Natural killer cell treated with Interleukin-12 subunit alpha and Interleukin-12 subunit beta and Interleukin-15 and Interleukin-18, amount 100 ng/mL, for 72 hours (primary cell): ENCODE measurements at regions not wholly inside any gene's neighbourhood (a gene's known extent, or its start where the extent isn't known, plus 50 kb on each side); places are given as distances from the start of the nearest gene placed in this dataset.
A peak's percentile ranks its signal among the peaks of the same experiment; 100 is the strongest.
"Not testable (repeated sequence)": the region's sequence is repeated elsewhere in the genome, so short reads cannot be mapped to it uniquely, and the experiment has no call there.

Experiments
- ATAC-seq, 2 donors: fragments of 150-1000 bp; cut with Tn5 transposase in 1 of 2; sonication (Bioruptor Pico), chemical (Tn5 transposase) in 1 of 2; 2 replicates each; pipeline ENCODE4 v1.10.0; 2021
- DNase-seq: peaks from one replicate; pipeline ENCODE4 v3.0.0; 2022; ENCODE audit warnings: low spot score
- H3K27ac Mint-ChIP-seq, 2 donors: 1 replicate in 1 of 2; 2 replicates in 1 of 2; pipeline ENCODE4 v1.8.0; 2022; ENCODE audit warnings: mixed read lengths in 2 of 2, mild to moderate bottlenecking in 1 of 2, moderate library complexity in 1 of 2
- H3K27me3 Mint-ChIP-seq, 2 donors: 1 replicate in 1 of 2; 2 replicates in 1 of 2; pipeline ENCODE4 v1.8.0; 2022; ENCODE audit warnings: mixed read lengths in 2 of 2
- H3K36me3 Mint-ChIP-seq: one replicate; pipeline ENCODE4 v1.8.0; 2022; ENCODE audit warnings: mixed read lengths
- H3K4me1 Mint-ChIP-seq, 2 donors: 1 replicate in 1 of 2; 2 replicates in 1 of 2; pipeline ENCODE4 v1.8.0; 2022; ENCODE audit warnings: low read depth in 2 of 2, mixed read lengths in 2 of 2, mild to moderate bottlenecking in 1 of 2
- H3K4me3 Mint-ChIP-seq: one replicate; pipeline ENCODE4 v1.8.0; 2022; ENCODE audit warnings: mixed read lengths
- H3K9me3 Mint-ChIP-seq: 2 replicates; pipeline ENCODE4 v1.8.0; 2022; ENCODE audit warnings: mixed read lengths

- H3K4me1 Mint-ChIP-seq, result no peaks in the 10 kb centered on the region
- no peaks in the 10 kb centered on the region for H3K36me3 Mint-ChIP-seq
- H3K9me3 Mint-ChIP-seq, result no peaks in the 10 kb centered on the region
- H3K27ac Mint-ChIP-seq, result no peak overlapping the region
- no peak for DNase-seq
- no peak for ATAC-seq
- no peak overlapping the region for H3K4me3 Mint-ChIP-seq
- peaks cover 19% of the 10 kb centered on the region in 2 donors for H3K27me3 Mint-ChIP-seq
Measured at GRCh38 chr2:224173210-224173609, 134.1 kb upstream of the SERPINE2 start.

- ATAC-seq (no peak), DNase-seq (no peak)
- Mint-ChIP-seq H3K4me3 (no peak overlapping the region), H3K27ac (no peak overlapping the region), H3K36me3 (no peaks in the 10 kb centered on the region), H3K4me1 (no peaks in the 10 kb centered on the region), H3K27me3 (peaks cover 14 to 23% of the 10 kb centered on the region in 2 donors), H3K9me3 (no peaks in the 10 kb centered on the region)
Measured at GRCh38 chr2:224171226-224171625, 132.1 kb upstream of the SERPINE2 start.

GRCh38 chr2:224169847-224170246 lies 130.8 kb upstream of the SERPINE2 start:
- Mint-ChIP-seq H3K9me3 (no peaks in the 10 kb centered on the region), H3K27me3 (peaks cover 23 to 25% of the 10 kb centered on the region in 2 donors), H3K4me1 (no peaks in the 10 kb centered on the region), H3K27ac (no peak overlapping the region), H3K36me3 (no peaks in the 10 kb centered on the region), H3K4me3 (no peak overlapping the region)
- ATAC-seq, result no peak
- DNase-seq, result no peak

GRCh38 chr2:224167781-224168180 lies 128.7 kb upstream of the SERPINE2 start:
- not testable (repeated sequence) for H3K4me1 Mint-ChIP-seq, H3K36me3 Mint-ChIP-seq, H3K27ac Mint-ChIP-seq, DNase-seq, H3K4me3 Mint-ChIP-seq, H3K9me3 Mint-ChIP-seq, ATAC-seq
- H3K27me3 Mint-ChIP-seq, result peaks cover 34 to 40% of the 10 kb centered on the region in 2 donors

- ATAC-seq, result no peak
- Mint-ChIP-seq H3K36me3 (no peaks in the 10 kb centered on the region), H3K27me3 (peaks cover 30 to 42% of the 10 kb centered on the region in 2 donors)
Measured at GRCh38 chr2:224166654-224167053, 127.6 kb upstream of the SERPINE2 start.

GRCh38 chr2:224165901-224166319 lies 126.8 kb upstream of the SERPINE2 start:
- no peaks in the 10 kb centered on the region for H3K9me3 Mint-ChIP-seq

More at GRCh38 chr2:224166654-224167053, 127.6 kb upstream of the SERPINE2 start:
- no peak for DNase-seq
- Mint-ChIP-seq H3K9me3 (no peaks in the 10 kb centered on the region), H3K4me3 (no peak overlapping the region), H3K4me1 (no peaks in the 10 kb centered on the region), H3K27ac (no peak overlapping the region)

GRCh38 chr2:224163566-224164307 lies 124.7 kb upstream of the SERPINE2 start:
- Mint-ChIP-seq H3K4me3 (no peak overlapping the region), H3K27ac (no peak overlapping the region), H3K36me3 (no peaks in the 10 kb centered on the region), H3K27me3 (peaks cover 23 to 41% of the 10 kb centered on the region in 2 donors), H3K9me3 (no peaks in the 10 kb centered on the region), H3K4me1 (no peaks in the 10 kb centered on the region)
- ATAC-seq (no peak), DNase-seq (no peak)

More at GRCh38 chr2:224165901-224166319, 126.8 kb upstream of the SERPINE2 start:
- ATAC-seq (no peak), DNase-seq (no peak)
- H3K27ac Mint-ChIP-seq, result no peak overlapping the region
- H3K4me1 Mint-ChIP-seq, result no peaks in the 10 kb centered on the region
- no peak overlapping the region for H3K4me3 Mint-ChIP-seq
- H3K36me3 Mint-ChIP-seq, result no peaks in the 10 kb centered on the region
- H3K27me3 Mint-ChIP-seq, result peaks cover 29 to 42% of the 10 kb centered on the region in 2 donors

GRCh38 chr2:224162122-224162521 lies 123.0 kb upstream of the SERPINE2 start:
- ATAC-seq (no peak), DNase-seq (no peak)
- Mint-ChIP-seq H3K4me3 (no peak overlapping the region), H3K36me3 (no peaks in the 10 kb centered on the region), H3K4me1 (no peaks in the 10 kb centered on the region), H3K27me3 (peaks cover 20 to 55% of the 10 kb centered on the region in 2 donors), H3K9me3 (no peaks in the 10 kb centered on the region), H3K27ac (no peak overlapping the region)

- H3K36me3 Mint-ChIP-seq, result no peaks in the 10 kb centered on the region
- ATAC-seq, result no peak
- no peaks in the 10 kb centered on the region for H3K4me1 Mint-ChIP-seq
- DNase-seq, result no peak
- H3K27ac Mint-ChIP-seq, result no peak overlapping the region
- no peaks in the 10 kb centered on the region for H3K9me3 Mint-ChIP-seq
- no peak overlapping the region for H3K4me3 Mint-ChIP-seq
- peaks cover 20 to 58% of the 10 kb centered on the region in 2 donors for H3K27me3 Mint-ChIP-seq
Measured at GRCh38 chr2:224161712-224162111, 122.6 kb upstream of the SERPINE2 start.

GRCh38 chr2:224160917-224161316 lies 121.8 kb upstream of the SERPINE2 start:
- Mint-ChIP-seq H3K9me3 (no peaks in the 10 kb centered on the region), H3K4me3 (no peak overlapping the region), H3K36me3 (no peaks in the 10 kb centered on the region), H3K4me1 (no peaks in the 10 kb centered on the region), H3K27me3 (peaks cover 23 to 66% of the 10 kb centered on the region in 2 donors), H3K27ac (no peak overlapping the region)
- DNase-seq (no peak), ATAC-seq (peak in 1 of 2 donors; percentile 22)

GRCh38 chr2:224159345-224159928 lies 120.4 kb upstream of the SERPINE2 start:
- H3K9me3 Mint-ChIP-seq, result no peaks in the 10 kb centered on the region
- H3K4me1 Mint-ChIP-seq, result no peaks in the 10 kb centered on the region
- DNase-seq, result no peak
- H3K4me3 Mint-ChIP-seq, result no peak overlapping the region
- peaks cover 16 to 60% of the 10 kb centered on the region in 2 donors for H3K27me3 Mint-ChIP-seq
- ATAC-seq, result no peak
- no peaks in the 10 kb centered on the region for H3K36me3 Mint-ChIP-seq
- H3K27ac Mint-ChIP-seq, result no peak overlapping the region

- DNase-seq (no peak), ATAC-seq (no peak)
- Mint-ChIP-seq H3K4me1 (no peaks in the 10 kb centered on the region), H3K36me3 (no peaks in the 10 kb centered on the region), H3K9me3 (no peaks in the 10 kb centered on the region), H3K27ac (no peak overlapping the region), H3K4me3 (no peak overlapping the region), H3K27me3 (peaks cover 11 to 54% of the 10 kb centered on the region in 2 donors)
Measured at GRCh38 chr2:224158831-224159230, 119.7 kb upstream of the SERPINE2 start.

- Mint-ChIP-seq H3K4me1 (no peaks in the 10 kb centered on the region), H3K27me3 (peaks cover 7 to 52% of the 10 kb centered on the region in 2 donors), H3K4me3 (no peak overlapping the region), H3K9me3 (no peaks in the 10 kb centered on the region), H3K27ac (no peak overlapping the region), H3K36me3 (no peaks in the 10 kb centered on the region)
- ATAC-seq (no peak), DNase-seq (no peak)
Measured at GRCh38 chr2:224158061-224158460, 119.0 kb upstream of the SERPINE2 start.

- no peaks in the 10 kb centered on the region for H3K9me3 Mint-ChIP-seq
- H3K27me3 Mint-ChIP-seq, result peaks cover 7 to 53% of the 10 kb centered on the region in 2 donors
- no peak overlapping the region for H3K4me3 Mint-ChIP-seq
- no peaks in the 10 kb centered on the region for H3K4me1 Mint-ChIP-seq
- DNase-seq (no peak), ATAC-seq (no peak)
- H3K36me3 Mint-ChIP-seq, result no peaks in the 10 kb centered on the region
- H3K27ac Mint-ChIP-seq, result no peak overlapping the region
Measured at GRCh38 chr2:224157655-224158054, 118.6 kb upstream of the SERPINE2 start.
